Erythroblast (primary cell): ENCODE measurements at regions not wholly inside any gene's neighbourhood (a gene's known extent, or its start where the extent isn't known, plus 50 kb on each side); places are given as distances from the start of the nearest gene placed in this dataset.

Source experiments
- GATA1 ChIP-seq: IDR thresholded peaks from 2 replicates; pipeline ENCODE4 v1.6.1; 2011; ENCODE audit warnings: low read depth, mild to moderate bottlenecking, control low read depth, low read length, moderate library complexity
- POLR2A ChIP-seq: IDR thresholded peaks from 2 replicates; pipeline ENCODE4 v1.6.1; 2011; ENCODE audit warnings: mild to moderate bottlenecking, low read length

DNA sequence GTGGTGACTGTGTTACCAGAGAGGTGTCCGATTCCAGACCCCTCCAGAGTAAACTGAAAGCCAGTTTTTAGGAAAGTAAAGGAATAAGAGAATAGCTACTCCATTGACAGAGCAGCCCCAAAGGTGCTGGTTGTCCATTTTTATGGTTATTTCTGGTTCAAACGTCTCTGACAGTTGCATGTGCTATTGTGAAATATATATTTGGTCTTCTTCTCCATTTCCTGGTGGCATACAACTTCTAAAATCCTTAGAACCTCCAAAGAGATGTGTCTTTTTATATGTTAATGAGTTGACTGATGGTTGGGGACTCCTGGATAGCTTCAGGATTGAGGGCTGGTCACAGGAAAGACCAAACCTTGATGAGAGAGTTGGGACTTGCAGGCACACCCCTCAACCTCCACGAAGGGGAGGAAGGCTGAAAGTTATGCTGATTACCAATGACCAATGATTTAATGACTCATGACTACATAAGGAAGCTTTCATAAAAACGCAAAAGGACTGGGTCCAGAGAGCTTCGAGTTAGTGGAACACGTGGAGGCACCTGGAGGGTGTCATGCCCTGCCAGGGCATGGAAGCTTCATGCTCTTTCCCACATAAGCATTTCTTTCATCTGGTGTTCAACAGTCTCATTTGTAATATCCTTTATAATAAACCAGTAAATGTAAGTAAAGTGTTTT, 100.7 kb downstream of the SLC16A1 start:
- TF ChIP-seq GATA1 (no peak), POLR2A (no peak)
